HEK293T (cell line): ENCODE measurements at regions not wholly inside any gene's neighbourhood (a gene's known extent, or its start where the extent isn't known, plus 50 kb on each side); places are given as distances from the start of the nearest gene placed in this dataset.

ENCODE experiments used
- CTCF ChIA-PET: fragments of 350-600 bp; formaldehyde crosslinking; extraction: SDS; loops from one replicate; lab custom pipeline; 2021; ENCODE audit warnings: antibody characterized with exemption, inconsistent platforms; lab: Yijun Ruan, JAX
- POLR2A ChIA-PET: fragments of 350-600 bp; formaldehyde crosslinking; extraction: SDS; loops from one replicate; lab custom pipeline; 2020; ENCODE audit warnings: antibody characterized with exemption, inconsistent platforms; lab: Yijun Ruan, JAX
- DNase-seq: peaks from one replicate; pipeline ENCODE4 v3.0.0; 2012; ENCODE audit warnings: mixed read lengths; ENCODE audit errors: extremely low spot score
- ARNT ChIP-seq: fragments of 450-650 bp; IDR thresholded peaks from 2 replicates; pipeline ENCODE4 v1.6.1; 2017; ENCODE audit warnings: mild to moderate bottlenecking
- BHLHE40 ChIP-seq: fragments of 450-650 bp; IDR thresholded peaks from 2 replicates; pipeline ENCODE4 v1.6.1; 2016; ENCODE audit warnings: mild to moderate bottlenecking, moderate library complexity, borderline replicate concordance
- CTBP1 ChIP-seq: fragments of 450-650 bp; IDR thresholded peaks from 2 replicates; pipeline ENCODE4 v1.6.1; 2016; ENCODE audit warnings: borderline replicate concordance
- ELF4 ChIP-seq: fragments of 450-650 bp; IDR thresholded peaks from 2 replicates; pipeline ENCODE4 v1.6.1; 2017; ENCODE audit warnings: antibody characterized with exemption
- FOXA1 ChIP-seq: fragments of 450-650 bp; IDR thresholded peaks from 2 replicates; pipeline ENCODE4 v1.6.1; 2016; ENCODE audit warnings: mild to moderate bottlenecking
- FOXK2 ChIP-seq: fragments of 450-650 bp; IDR thresholded peaks from 2 replicates; pipeline ENCODE4 v1.6.1; 2016; ENCODE audit warnings: mild to moderate bottlenecking
- FOXM1 ChIP-seq: fragments of 450-650 bp; IDR thresholded peaks from 2 replicates; pipeline ENCODE4 v1.6.1; 2017; ENCODE audit warnings: mild to moderate bottlenecking, borderline replicate concordance
- HDGF ChIP-seq: fragments of 450-650 bp; IDR thresholded peaks from 2 replicates; pipeline ENCODE4 v1.6.1; 2017; ENCODE audit warnings: antibody characterized with exemption, borderline replicate concordance
- L3MBTL2 ChIP-seq: fragments of 450-650 bp; conservative IDR thresholded peaks from 2 replicates; pipeline ENCODE4 v1.6.1; 2016; ENCODE audit warnings: mild to moderate bottlenecking
- LEF1 ChIP-seq: fragments of 450-650 bp; IDR thresholded peaks from 2 replicates; pipeline ENCODE4 v1.6.1; 2017; ENCODE audit warnings: mild to moderate bottlenecking, borderline replicate concordance
- NFRKB ChIP-seq: fragments of 450-650 bp; IDR thresholded peaks from 2 replicates; pipeline ENCODE4 v1.6.1; 2016; ENCODE audit warnings: mild to moderate bottlenecking, moderate library complexity
- PKNOX1 ChIP-seq: fragments of 450-650 bp; IDR thresholded peaks from 2 replicates; pipeline ENCODE4 v1.6.1; 2016
- SP1 ChIP-seq: fragments of 450-650 bp; IDR thresholded peaks from 2 replicates; pipeline ENCODE4 v1.6.1; 2017
- SUZ12 ChIP-seq: fragments of 450-650 bp; IDR thresholded peaks from 2 replicates; pipeline ENCODE4 v1.6.1; 2016; ENCODE audit warnings: mild to moderate bottlenecking
- TARDBP ChIP-seq: fragments of 450-650 bp; IDR thresholded peaks from 2 replicates; pipeline ENCODE4 v1.6.1; 2016
- ZNF384 ChIP-seq: fragments of 450-650 bp; IDR thresholded peaks from 2 replicates; pipeline ENCODE4 v1.6.1; 2016

GRCh38 chr2:237228281-237228625 lies 142.6 kb downstream of the COPS8 start:
- ChIA-PET POLR2A (no interaction called here), CTCF (no interaction called here)
- TF ChIP-seq SUZ12: no peak
- no peak for TF ChIP-seq PKNOX1
- no peak for TF ChIP-seq CTBP1
- no peak for TF ChIP-seq LEF1
- no peak for TF ChIP-seq FOXA1
- TF ChIP-seq TARDBP: no peak
- no peak for TF ChIP-seq ZNF384
- TF ChIP-seq HDGF: no peak
- DNase-seq: no peak

- no peak for TF ChIP-seq FOXA1
- no peak for TF ChIP-seq SUZ12
- no peak for TF ChIP-seq TARDBP
- TF ChIP-seq ELF4: no peak
- no peak for TF ChIP-seq ZNF384
- TF ChIP-seq FOXK2: no peak
- TF ChIP-seq L3MBTL2: no peak
- TF ChIP-seq CTBP1: no peak
- TF ChIP-seq FOXM1: no peak
- TF ChIP-seq ARNT: no peak
- no peak for TF ChIP-seq HDGF
- TF ChIP-seq BHLHE40: no peak
- TF ChIP-seq SP1: no peak
- no peak for TF ChIP-seq LEF1
- TF ChIP-seq PKNOX1: no peak
- CTCF ChIA-PET: no interaction called here
- POLR2A ChIA-PET: no interaction called here
- DNase-seq: no peak
Observed at GRCh38 chr2:237229905-237230304, 144.2 kb downstream of the COPS8 start.

- TF ChIP-seq ELF4 (no peak), PKNOX1 (no peak), L3MBTL2 (no peak)
- DNase-seq: no peak
- ChIA-PET CTCF (no interaction called here), POLR2A (no interaction called here)
Observed at GRCh38 chr2:237230355-237230754, 144.7 kb downstream of the COPS8 start.

DNA sequence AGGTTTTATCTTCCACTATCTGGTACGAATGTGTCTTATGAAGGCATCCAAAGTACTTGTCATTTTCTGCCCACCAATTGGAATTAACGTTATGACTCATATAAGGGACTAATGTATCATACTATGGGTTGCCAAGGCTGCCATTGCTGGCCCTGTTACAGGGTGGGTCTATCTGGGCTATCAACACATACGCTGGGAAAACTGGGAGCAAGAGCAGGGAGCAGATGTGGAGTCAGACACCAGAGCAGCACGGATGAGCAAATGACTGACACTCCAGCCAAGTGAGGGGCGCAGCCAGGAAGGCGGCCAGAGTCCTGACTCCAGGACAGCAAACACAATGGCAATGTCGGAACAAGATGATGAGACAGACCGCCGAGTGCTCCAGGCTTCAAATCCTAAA lies 145.9 kb downstream of the COPS8 start:
- TF ChIP-seq FOXK2 (no peak), CTBP1 (no peak), FOXA1 (no peak), ARNT (no peak)
- DNase-seq: no peak
- POLR2A ChIA-PET: no interaction called here
- CTCF ChIA-PET: no interaction called here

GRCh38 chr2:237232166-237232565 lies 146.5 kb downstream of the COPS8 start:
- TF ChIP-seq L3MBTL2 (no peak), SP1 (no peak), SUZ12 (no peak), TARDBP (no peak), BHLHE40 (no peak), ZNF384 (no peak), LEF1 (no peak), PKNOX1 (no peak), NFRKB (no peak), ELF4 (no peak), FOXK2 (no peak), FOXM1 (no peak), CTBP1 (no peak), FOXA1 (no peak), HDGF (no peak), ARNT (no peak)
- POLR2A ChIA-PET: no interaction called here
- CTCF ChIA-PET: no interaction called here
- DNase-seq: no peak

DNA sequence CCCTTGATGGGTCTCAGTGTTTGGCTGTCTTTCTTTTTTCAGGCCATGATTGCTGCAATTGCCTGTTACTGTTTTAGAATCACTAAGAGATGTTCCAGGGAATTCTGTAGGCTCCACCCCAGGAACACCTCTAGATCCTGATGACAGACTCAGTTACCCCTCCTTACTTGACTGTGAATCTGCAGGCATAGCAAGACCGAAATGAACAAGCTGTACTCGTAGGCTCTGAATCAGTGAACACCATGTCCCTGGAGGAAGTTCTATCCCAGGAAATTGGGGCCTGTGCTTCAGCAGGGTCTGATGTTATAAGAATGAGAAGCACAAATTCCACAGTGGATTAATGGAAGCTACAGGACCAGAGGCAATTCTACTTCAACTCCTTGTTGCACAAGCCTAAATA lies 148.6 kb downstream of the COPS8 start:
- CTCF ChIA-PET: no interaction called here
- POLR2A ChIA-PET: no interaction called here
- DNase-seq: no peak
- no peak for TF ChIP-seq FOXM1
- no peak for TF ChIP-seq ELF4
- no peak for TF ChIP-seq FOXK2

DNA sequence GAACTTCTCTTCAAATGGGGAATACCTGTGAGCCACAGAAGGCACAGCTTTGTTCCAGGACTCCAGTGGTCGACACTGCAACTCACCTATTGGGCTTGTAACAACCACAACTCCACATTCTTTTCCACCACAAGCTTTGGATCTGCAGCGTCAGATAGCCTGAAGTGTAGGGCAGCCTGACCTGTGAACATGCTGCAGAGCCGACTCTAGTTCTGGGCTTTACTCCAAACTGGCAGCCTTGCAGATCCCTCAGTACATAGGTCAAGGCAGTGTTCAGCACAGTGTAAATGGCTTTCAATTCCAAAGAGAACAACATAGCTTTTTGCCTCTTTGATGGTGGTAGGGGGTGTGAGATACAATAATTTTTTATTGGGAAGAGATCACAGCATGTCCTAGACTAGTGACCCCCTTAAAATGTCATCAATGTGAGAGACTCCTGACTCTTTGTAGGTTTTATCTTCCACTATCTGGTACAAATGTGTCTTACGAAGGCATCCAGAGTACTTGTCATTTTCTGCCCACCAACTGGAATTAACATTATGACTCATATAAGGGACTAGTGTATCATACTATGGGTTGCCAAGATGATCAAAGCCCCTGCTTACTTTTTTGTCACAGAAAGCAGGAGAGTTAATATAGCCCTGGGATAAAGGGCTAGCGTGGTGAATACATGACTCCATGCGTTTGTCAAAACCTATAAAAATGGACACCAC lies 149.8 kb downstream of the COPS8 start:
- ChIA-PET POLR2A (no interaction called here), CTCF (no interaction called here)
- no peak for TF ChIP-seq NFRKB
- no peak for DNase-seq
